OCI-LY7 (cell line): ENCODE measurements at regions not wholly inside any gene's neighbourhood (a gene's known extent, or its start where the extent isn't known, plus 50 kb on each side); places are given as distances from the start of the nearest gene placed in this dataset.
"Not testable (repeated sequence)": the region's sequence is repeated elsewhere in the genome, so short reads cannot be mapped to it uniquely, and the experiment has no call there.

Experiments used
- BruUV-seq: library from RNA; stranded (reverse); fragments of 400-500 nt; replicated peaks from 2 replicates; lab custom pipeline; 2021; lab: Mats Ljungman, UMichigan
- CTCF ChIA-PET: fragments of 300-600 bp; sonication (Branson Sonifier 250); formaldehyde crosslinking; loops from one replicate; lab custom pipeline; 2022; ENCODE audit warnings: antibody characterized with exemption; ENCODE audit not compliant: unreplicated experiment; lab: Charles Lee
- POLR2A ChIA-PET: fragments of 300-600 bp; sonication (Branson Sonifier 250); formaldehyde crosslinking; loops from one replicate; lab custom pipeline; 2022; ENCODE audit warnings: antibody characterized with exemption; lab: Charles Lee
- DNase-seq: peaks from one replicate; pipeline ENCODE4 v3.0.0-alpha.2; 2015; ENCODE audit warnings: low spot score
- H2AFZ ChIP-seq: fragments of 200-600 bp; sonication (generic), shearing (Covaris generic); 2 replicates; pipeline ENCODE4 v1.6.1; 2014; ENCODE audit warnings: mild to moderate bottlenecking, antibody characterized with exemption, low read length, moderate library complexity
- H3K27ac ChIP-seq: fragments of 200-600 bp; sonication (generic); 2 replicates; pipeline ENCODE4 v1.5.1; 2014; ENCODE audit warnings: mixed run types, low read depth, mild to moderate bottlenecking, moderate library complexity, low read length, inconsistent platforms; ENCODE audit not compliant: poor library complexity, severe bottlenecking
- H3K36me3 ChIP-seq: fragments of 200-600 bp; sonication (generic); 2 replicates; pipeline ENCODE4 v1.6.1; 2014; ENCODE audit warnings: mild to moderate bottlenecking, antibody characterized with exemption, low read length, moderate library complexity, mixed read lengths; ENCODE audit not compliant: insufficient read depth
- H3K4me1 ChIP-seq: fragments of 200-600 bp; sonication (generic); 2 replicates; pipeline ENCODE4 v1.5.1; 2014; ENCODE audit warnings: mild to moderate bottlenecking, low read length; ENCODE audit not compliant: insufficient read depth, poor library complexity, severe bottlenecking
- H3K4me2 ChIP-seq: fragments of 200-600 bp; sonication (generic); 2 replicates; pipeline ENCODE4 v1.6.1; 2014; ENCODE audit warnings: mild to moderate bottlenecking, low read length
- H3K4me3 ChIP-seq: fragments of 200-600 bp; sonication (generic); 2 replicates; pipeline ENCODE4 v1.5.1; 2014; ENCODE audit warnings: mild to moderate bottlenecking, low read depth, low read length; ENCODE audit not compliant: poor library complexity, severe bottlenecking
- H3K79me2 ChIP-seq: fragments of 200-600 bp; sonication (generic); 2 replicates; pipeline ENCODE4 v1.6.1; 2016; ENCODE audit warnings: low read depth, mild to moderate bottlenecking, low read length, moderate library complexity, mixed read lengths; ENCODE audit not compliant: insufficient read depth
- H3K9me2 ChIP-seq: fragments of 200-600 bp; sonication (generic); 2 replicates; pipeline ENCODE4 v1.6.1; 2016; ENCODE audit warnings: mild to moderate bottlenecking, low read length, mixed read lengths; ENCODE audit not compliant: insufficient read depth
- H3K9me3 ChIP-seq: fragments of 200-600 bp; sonication (generic); 2 replicates; pipeline ENCODE4 v1.6.1; 2014; ENCODE audit warnings: mild to moderate bottlenecking, mixed run types, low read length, mixed read lengths
- H4K20me1 ChIP-seq: fragments of 200-600 bp; sonication (generic); 2 replicates; pipeline ENCODE4 v1.6.1; 2014; ENCODE audit warnings: mild to moderate bottlenecking, antibody characterized with exemption, low read length, moderate library complexity, mixed read lengths; ENCODE audit not compliant: insufficient read depth
- EZH2phosphoT487 ChIP-seq: fragments of 200-600 bp; sonication (generic); IDR thresholded peaks from 2 replicates; pipeline ENCODE4 v1.6.1; 2018; ENCODE audit warnings: low read depth, borderline replicate concordance, mild to moderate bottlenecking, mixed run types, antibody characterized with exemption, low read length, moderate library complexity, mixed read lengths
- intact Hi-C: fragments of 100-400 bp; cut with micrococcal nuclease; formaldehyde crosslinking; loops from one replicate; pipeline ENCODE4 v1.10.0; 2022; ENCODE audit not compliant: unreplicated experiment
- TF ChIP-seq, protein P1 (sequence below): fragments of 200-600 bp; sonication (generic); conservative IDR thresholded peaks from 2 replicates; pipeline ENCODE4 v1.5.1; 2014; ENCODE audit warnings: mild to moderate bottlenecking, antibody characterized with exemption, low read length, moderate library complexity, mixed read lengths

DNA sequence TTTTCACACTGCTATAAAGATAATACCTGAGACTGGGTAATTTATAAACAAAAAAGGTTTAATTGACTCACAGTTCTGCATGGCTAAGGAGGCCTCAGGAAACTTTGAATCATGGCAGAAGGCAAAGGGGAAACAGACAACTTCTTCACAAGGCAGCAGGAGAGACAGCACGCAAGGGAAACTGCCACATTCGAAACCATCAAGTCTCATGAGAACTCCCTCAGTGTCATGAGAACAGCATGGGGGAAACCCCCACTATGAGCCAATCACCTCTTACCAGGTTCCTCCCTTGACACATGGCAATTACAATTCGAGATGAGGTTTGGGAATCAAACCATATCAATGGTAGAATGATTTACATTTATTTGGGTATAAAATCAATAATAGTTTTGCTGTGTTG lies 558.5 kb downstream of the TMTC2 start:
- no peak overlapping the region for H3K4me3 ChIP-seq
- no peak for DNase-seq
- BruUV-seq, result no TSS peak
- no peaks in the 10 kb centered on the region for H4K20me1 ChIP-seq
- H3K4me2 ChIP-seq, result no peak overlapping the region
- H3K36me3 ChIP-seq, result no peaks in the 10 kb centered on the region
- ChIA-PET POLR2A (no interaction called here), CTCF (no interaction called here)
- no peak for TF ChIP-seq EZH2phosphoT487
- TF ChIP-seq, protein P1, sequence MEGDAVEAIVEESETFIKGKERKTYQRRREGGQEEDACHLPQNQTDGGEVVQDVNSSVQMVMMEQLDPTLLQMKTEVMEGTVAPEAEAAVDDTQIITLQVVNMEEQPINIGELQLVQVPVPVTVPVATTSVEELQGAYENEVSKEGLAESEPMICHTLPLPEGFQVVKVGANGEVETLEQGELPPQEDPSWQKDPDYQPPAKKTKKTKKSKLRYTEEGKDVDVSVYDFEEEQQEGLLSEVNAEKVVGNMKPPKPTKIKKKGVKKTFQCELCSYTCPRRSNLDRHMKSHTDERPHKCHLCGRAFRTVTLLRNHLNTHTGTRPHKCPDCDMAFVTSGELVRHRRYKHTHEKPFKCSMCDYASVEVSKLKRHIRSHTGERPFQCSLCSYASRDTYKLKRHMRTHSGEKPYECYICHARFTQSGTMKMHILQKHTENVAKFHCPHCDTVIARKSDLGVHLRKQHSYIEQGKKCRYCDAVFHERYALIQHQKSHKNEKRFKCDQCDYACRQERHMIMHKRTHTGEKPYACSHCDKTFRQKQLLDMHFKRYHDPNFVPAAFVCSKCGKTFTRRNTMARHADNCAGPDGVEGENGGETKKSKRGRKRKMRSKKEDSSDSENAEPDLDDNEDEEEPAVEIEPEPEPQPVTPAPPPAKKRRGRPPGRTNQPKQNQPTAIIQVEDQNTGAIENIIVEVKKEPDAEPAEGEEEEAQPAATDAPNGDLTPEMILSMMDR, result no peak
- H2AFZ ChIP-seq, result no peak overlapping the region
- H3K9me3 ChIP-seq, result no peaks in the 10 kb centered on the region
- H3K4me1 ChIP-seq, result no peaks in the 10 kb centered on the region
- intact Hi-C loops, result no loop called here
- H3K27ac ChIP-seq, result no peak overlapping the region
- no peaks in the 10 kb centered on the region for H3K79me2 ChIP-seq
- H3K9me2 ChIP-seq, result no peaks in the 10 kb centered on the region

GRCh38 chr12:83244001-83244400 lies 557.3 kb downstream of the TMTC2 start:
- BruUV-seq, result no TSS peak
- intact Hi-C loops, result no loop called here
- Histone ChIP-seq H4K20me1 (no peaks in the 10 kb centered on the region), H3K4me1 (no peaks in the 10 kb centered on the region), H3K4me2 (no peak overlapping the region), H3K4me3 (no peak overlapping the region), H3K9me3 (no peaks in the 10 kb centered on the region), H3K79me2 (no peaks in the 10 kb centered on the region), H3K9me2 (no peaks in the 10 kb centered on the region), H3K36me3 (no peaks in the 10 kb centered on the region), H2AFZ (no peak overlapping the region), H3K27ac (no peak overlapping the region)
- ChIA-PET CTCF (no interaction called here), POLR2A (no interaction called here)
- DNase-seq, result no peak
- TF ChIP-seq, protein P1, result no peak
- no peak for TF ChIP-seq EZH2phosphoT487

DNA sequence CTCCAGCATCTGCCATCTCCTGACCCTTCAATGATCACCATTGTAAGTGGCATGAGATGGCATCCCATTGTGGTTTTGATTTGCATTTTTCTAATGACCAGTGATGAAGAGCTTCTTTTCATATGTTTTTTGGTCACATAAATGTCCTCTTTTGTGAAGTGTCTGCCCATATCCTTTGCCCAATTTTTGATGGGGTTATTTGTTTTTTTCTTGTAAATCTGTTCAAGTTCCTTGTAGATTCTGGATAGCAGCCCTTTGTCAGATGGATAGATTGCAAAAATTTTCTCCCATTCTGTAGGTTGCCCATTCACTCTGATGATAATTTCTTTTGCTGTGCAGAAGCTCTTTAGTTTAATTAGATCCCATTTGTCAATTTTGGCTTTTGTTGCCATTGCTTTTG lies 547.3 kb downstream of the TMTC2 start:
- H3K27ac ChIP-seq, H3K9me2 ChIP-seq, H3K4me2 ChIP-seq, H4K20me1 ChIP-seq, H3K36me3 ChIP-seq, H3K79me2 ChIP-seq, H3K4me1 ChIP-seq, BruUV-seq, H3K9me3 ChIP-seq, H2AFZ ChIP-seq, CTCF ChIA-PET, DNase-seq, H3K4me3 ChIP-seq, intact Hi-C loops: not testable (repeated sequence)
- POLR2A ChIA-PET, result interaction anchor here (1.0 kb wide), 1 partner anchor 18 kb away, joined by 8 read pairs; no protein-coding TSS in a partner anchor

GRCh38 chr12:83226960-83227359 lies 540.3 kb downstream of the TMTC2 start:
- intact Hi-C loops, result not testable (repeated sequence)

More at GRCh38 chr12:83226960-83227359, 540.3 kb downstream of the TMTC2 start:
- H3K27ac ChIP-seq, BruUV-seq, POLR2A ChIA-PET, DNase-seq, H3K4me2 ChIP-seq, H3K9me3 ChIP-seq, H2AFZ ChIP-seq, H3K36me3 ChIP-seq, H3K4me1 ChIP-seq, H4K20me1 ChIP-seq, H3K9me2 ChIP-seq, H3K79me2 ChIP-seq, CTCF ChIA-PET, H3K4me3 ChIP-seq: not testable (repeated sequence)
